ENCODE measurements at regions not wholly inside any gene's neighbourhood (a gene's known extent, or its start where the extent isn't known, plus 50 kb on each side); places are given as distances from the start of the nearest gene placed in this dataset.

DNA sequence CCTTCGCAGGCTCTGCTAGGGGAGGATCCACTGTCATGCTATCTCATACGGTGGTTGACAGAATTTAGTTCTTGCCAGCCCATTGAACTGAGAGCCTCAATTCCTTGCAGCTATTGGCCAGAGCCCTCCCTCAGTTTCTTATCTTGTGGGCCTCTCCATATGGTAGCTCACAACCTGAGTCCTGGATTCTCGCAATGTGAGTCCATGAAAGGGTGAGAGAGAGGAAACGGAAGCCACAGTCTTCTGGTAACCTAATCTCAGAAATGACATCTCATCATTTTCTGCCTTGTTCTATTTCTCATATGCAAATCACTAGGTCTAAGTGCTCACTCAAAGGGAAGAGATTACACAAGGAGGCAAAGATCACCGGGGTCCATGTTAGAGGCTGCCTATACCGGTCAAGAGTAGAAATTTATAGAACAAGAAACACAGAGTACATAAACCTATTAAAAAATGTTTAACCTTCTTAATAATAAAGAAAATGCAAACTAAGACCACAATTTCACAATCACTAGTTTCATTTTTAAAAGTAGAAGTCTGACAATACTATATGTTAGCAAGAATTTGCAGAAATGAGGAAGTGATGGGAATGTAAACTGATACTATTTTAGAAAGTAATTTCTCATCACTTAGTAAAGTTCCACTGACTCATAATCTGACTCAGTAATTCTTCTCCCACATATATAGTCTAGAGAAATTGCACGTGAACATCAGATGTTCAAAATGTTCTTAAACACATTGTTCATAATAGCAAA is 378.4 kb upstream of the AGTR1 start:
- Histone ChIP-seq H3K9me3 (ENCODE audit: control insufficient read depth, low read depth, low read length) (no peaks in the 10 kb centered on the region), H2AFZ (ENCODE audit: control insufficient read depth, low read length) (no peak overlapping the region), H4K20me1 (ENCODE audit: control insufficient read depth, extremely low read depth, insufficient read depth, low read length) (no peaks in the 10 kb centered on the region), H3K4me2 (ENCODE audit: control insufficient read depth, extremely low read depth, insufficient read depth, low read depth, low read length) (no peak overlapping the region), H3K27ac (ENCODE audit: control insufficient read depth, insufficient read depth, low read length) (no peak overlapping the region), H3K4me1 (ENCODE audit: control insufficient read depth, extremely low read depth, insufficient read depth, low read length) (no peaks in the 10 kb centered on the region), H3K9me1 (ENCODE audit: control insufficient read depth, extremely low read depth, insufficient read depth, low read length) (no peaks in the 10 kb centered on the region), H3K27me3 (ENCODE audit: control insufficient read depth, extremely low read depth, insufficient read depth, low read length) (no peaks in the 10 kb centered on the region), H3K4me3 (ENCODE audit: control insufficient read depth in 2 of 3, extremely low read depth in 1 of 3, insufficient read depth in 2 of 3, low read depth in 1 of 3, low read length in 3 of 3) (no peak overlapping the region), H3K36me3 (ENCODE audit: control insufficient read depth in 2 of 2, extremely low read depth in 1 of 2, insufficient read depth in 2 of 2, low read length in 2 of 2) (no peaks in the 10 kb centered on the region), H3K9ac (ENCODE audit: control insufficient read depth, extremely low read depth, insufficient read depth, low read length) (no peak overlapping the region), H3K79me2 (ENCODE audit: control insufficient read depth, insufficient read depth, low read length) (no peaks in the 10 kb centered on the region)
- no peak for TF ChIP-seq EZH2 (IDR thresholded peaks at IDR 0.05; ENCODE audit: low read length)
- TF ChIP-seq, protein P1, sequence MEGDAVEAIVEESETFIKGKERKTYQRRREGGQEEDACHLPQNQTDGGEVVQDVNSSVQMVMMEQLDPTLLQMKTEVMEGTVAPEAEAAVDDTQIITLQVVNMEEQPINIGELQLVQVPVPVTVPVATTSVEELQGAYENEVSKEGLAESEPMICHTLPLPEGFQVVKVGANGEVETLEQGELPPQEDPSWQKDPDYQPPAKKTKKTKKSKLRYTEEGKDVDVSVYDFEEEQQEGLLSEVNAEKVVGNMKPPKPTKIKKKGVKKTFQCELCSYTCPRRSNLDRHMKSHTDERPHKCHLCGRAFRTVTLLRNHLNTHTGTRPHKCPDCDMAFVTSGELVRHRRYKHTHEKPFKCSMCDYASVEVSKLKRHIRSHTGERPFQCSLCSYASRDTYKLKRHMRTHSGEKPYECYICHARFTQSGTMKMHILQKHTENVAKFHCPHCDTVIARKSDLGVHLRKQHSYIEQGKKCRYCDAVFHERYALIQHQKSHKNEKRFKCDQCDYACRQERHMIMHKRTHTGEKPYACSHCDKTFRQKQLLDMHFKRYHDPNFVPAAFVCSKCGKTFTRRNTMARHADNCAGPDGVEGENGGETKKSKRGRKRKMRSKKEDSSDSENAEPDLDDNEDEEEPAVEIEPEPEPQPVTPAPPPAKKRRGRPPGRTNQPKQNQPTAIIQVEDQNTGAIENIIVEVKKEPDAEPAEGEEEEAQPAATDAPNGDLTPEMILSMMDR (optimal IDR thresholded peaks at IDR 0.05 in 1 of 3, IDR thresholded peaks at IDR 0.05 in 1 of 3, conservative IDR thresholded peaks at IDR 0.05 in 1 of 3; ENCODE audit: extremely low read depth in 1 of 3, insufficient read depth in 2 of 3, low read length in 3 of 3), result no peak
- dilution Hi-C loops (cut with MboI; ENCODE audit: extremely low pct_ligation_motif_present, low sequenced_read_pairs), result no loop called here
- FAIRE-seq, result no peak
- no peak for DNase-seq (ENCODE audit: low read depth, low spot score)

- Histone ChIP-seq H4K20me1 (ENCODE audit: control insufficient read depth, extremely low read depth, insufficient read depth, low read length) (no peaks in the 10 kb centered on the region), H3K9me1 (ENCODE audit: control insufficient read depth, extremely low read depth, insufficient read depth, low read length) (no peaks in the 10 kb centered on the region), H3K4me3 (ENCODE audit: control insufficient read depth in 2 of 3, extremely low read depth in 1 of 3, insufficient read depth in 2 of 3, low read depth in 1 of 3, low read length in 3 of 3) (no peak overlapping the region), H3K4me2 (ENCODE audit: control insufficient read depth, extremely low read depth, insufficient read depth, low read depth, low read length) (no peak overlapping the region), H3K36me3 (ENCODE audit: control insufficient read depth in 2 of 2, extremely low read depth in 1 of 2, insufficient read depth in 2 of 2, low read length in 2 of 2) (no peaks in the 10 kb centered on the region), H3K9ac (ENCODE audit: control insufficient read depth, extremely low read depth, insufficient read depth, low read length) (no peak overlapping the region), H3K79me2 (ENCODE audit: control insufficient read depth, insufficient read depth, low read length) (no peaks in the 10 kb centered on the region), H2AFZ (ENCODE audit: control insufficient read depth, low read length) (no peak overlapping the region), H3K27me3 (ENCODE audit: control insufficient read depth, extremely low read depth, insufficient read depth, low read length) (no peaks in the 10 kb centered on the region), H3K27ac (ENCODE audit: control insufficient read depth, insufficient read depth, low read length) (no peak overlapping the region), H3K9me3 (ENCODE audit: control insufficient read depth, low read depth, low read length) (no peaks in the 10 kb centered on the region), H3K4me1 (ENCODE audit: control insufficient read depth, extremely low read depth, insufficient read depth, low read length) (no peaks in the 10 kb centered on the region)
- TF ChIP-seq EZH2 (IDR thresholded peaks at IDR 0.05; ENCODE audit: low read length), result no peak
- TF ChIP-seq, protein P1 (optimal IDR thresholded peaks at IDR 0.05 in 1 of 3, IDR thresholded peaks at IDR 0.05 in 1 of 3, conservative IDR thresholded peaks at IDR 0.05 in 1 of 3; ENCODE audit: extremely low read depth in 1 of 3, insufficient read depth in 2 of 3, low read length in 3 of 3), result no peak
- dilution Hi-C loops (cut with MboI; ENCODE audit: extremely low pct_ligation_motif_present, low sequenced_read_pairs), result no loop called here
- DNase-seq (ENCODE audit: low read depth, low spot score) (no peak), FAIRE-seq (no peak)
Measured at GRCh38 chr3:148319960-148320359, 377.7 kb upstream of the AGTR1 start.

All from keratinocyte (primary cell).